H1 (cell line): ENCODE measurements at regions not wholly inside any gene's neighbourhood (a gene's known extent, or its start where the extent isn't known, plus 50 kb on each side); places are given as distances from the start of the nearest gene placed in this dataset.

Experiments used
- CTCF ChIA-PET: fragments of 300-600 bp; sonication (Branson Sonifier 250); formaldehyde crosslinking; loops from one replicate; lab custom pipeline; 2021; ENCODE audit not compliant: partially characterized antibody; lab: Charles Lee
- POLR2A ChIA-PET: fragments of 300-600 bp; sonication (Branson Sonifier 250); formaldehyde crosslinking; loops from one replicate; lab custom pipeline; 2021; ENCODE audit warnings: inconsistent platforms; ENCODE audit not compliant: partially characterized antibody; lab: Charles Lee
- DNase-seq, 2 experiments: peaks; one replicate each; pipeline versions ENCODE4 v3.0.0 to v3.0.0-alpha.2; 2010 to 2022; ENCODE audit warnings: low spot score in 2 of 2, low read depth in 1 of 2, mixed read lengths in 1 of 2
- FAIRE-seq: peaks from 2 replicates; lab custom pipeline; 2011; peaks lifted over from hg19 to GRCh38; lab: Jason Lieb, UNC
- H2AFZ ChIP-seq: 2 replicates; pipeline ENCODE4 v1.8.1; 2012; ENCODE audit warnings: low read length, inconsistent platforms
- H2AK5ac ChIP-seq: 2 replicates; pipeline ENCODE4 v1.6.1; 2013; ENCODE audit warnings: low read depth, low read length
- H2BK120ac ChIP-seq: replicated peaks from 2 replicates; pipeline ENCODE3; 2013; ENCODE audit warnings: low read depth, low read length, inconsistent platforms
- H2BK12ac ChIP-seq: 2 replicates; pipeline ENCODE4 v1.6.1; 2013; ENCODE audit warnings: low read depth, low read length
- H2BK15ac ChIP-seq: 2 replicates; pipeline ENCODE4 v1.6.1; 2013; ENCODE audit warnings: low read length
- H2BK20ac ChIP-seq: 2 replicates; pipeline ENCODE4 v1.6.1; 2013; ENCODE audit warnings: low read length
- H2BK5ac ChIP-seq: 2 replicates; pipeline ENCODE4 v1.6.1; 2013; ENCODE audit warnings: low read depth, low read length
- H3K14ac ChIP-seq: 2 replicates; pipeline ENCODE4 v1.6.1; 2013; ENCODE audit warnings: inconsistent platforms; ENCODE audit not compliant: insufficient read length
- H3K18ac ChIP-seq: 2 replicates; pipeline ENCODE4 v1.6.1; 2013; ENCODE audit warnings: low read length; ENCODE audit errors: extremely low read depth
- H3K23ac ChIP-seq: 2 replicates; pipeline ENCODE4 v1.6.1; 2013; ENCODE audit warnings: inconsistent platforms; ENCODE audit not compliant: insufficient read length
- H3K23me2 ChIP-seq: 2 replicates; pipeline ENCODE4 v1.6.1; 2013; ENCODE audit warnings: low read depth, low read length
- H3K27ac ChIP-seq: 2 replicates; pipeline ENCODE4 v1.6.1; 2011; ENCODE audit warnings: low read depth, low read length, inconsistent platforms
- H3K27me3 ChIP-seq, 4 experiments: replicated peaks in 1 of 4; 1 replicate in 1 of 4; 2 replicates in 3 of 4; pipeline versions ENCODE4 v1.6.1 to v1.8.1; 2011 to 2013; ENCODE audit warnings: low read length in 3 of 4, mild to moderate bottlenecking in 3 of 4, inconsistent platforms in 2 of 4, mixed read lengths in 2 of 4, moderate library complexity in 1 of 4; ENCODE audit not compliant: control insufficient read depth in 3 of 4, insufficient read depth in 3 of 4; ENCODE audit errors: extremely low read depth in 1 of 4
- H3K36me3 ChIP-seq, 4 experiments: 2 replicates each; pipeline versions ENCODE4 v1.6.1 to v1.8.1; 2011 to 2013; ENCODE audit warnings: mild to moderate bottlenecking in 4 of 4, low read length in 3 of 4, moderate library complexity in 2 of 4, control low read depth in 1 of 4, inconsistent platforms in 1 of 4; ENCODE audit not compliant: insufficient read depth in 4 of 4, control insufficient read depth in 2 of 4
- H3K4ac ChIP-seq: replicated peaks from 2 replicates; pipeline ENCODE3; 2013; ENCODE audit warnings: low read length, low read depth, mixed read lengths, inconsistent platforms; ENCODE audit not compliant: insufficient read length
- H3K4me1 ChIP-seq, 4 experiments: replicated peaks in 1 of 4; 1 replicate in 1 of 4; 2 replicates in 3 of 4; pipeline versions ENCODE4 v1.6.1 to v1.8.1; 2011 to 2013; ENCODE audit warnings: low read length in 3 of 4, inconsistent platforms in 2 of 4, mixed read lengths in 1 of 4; ENCODE audit not compliant: insufficient read depth in 4 of 4, control insufficient read depth in 3 of 4
- H3K4me2 ChIP-seq, 2 experiments: 2 replicates each; pipeline versions ENCODE4 v1.6.1 to v1.8.1; 2011 to 2013; ENCODE audit warnings: low read depth in 2 of 2, low read length in 2 of 2, control low read depth in 1 of 2, inconsistent platforms in 1 of 2, mild to moderate bottlenecking in 1 of 2; ENCODE audit not compliant: insufficient read depth in 1 of 2
- H3K4me3 ChIP-seq, 4 experiments: fragments of 200-600, 300-600 bp in 1 of 4; sonication (generic), shearing (Covaris generic), sonication (Bioruptor Twin) in 1 of 4; 2 replicates each; pipeline versions ENCODE4 v1.5.1 to v1.8.1; 2011 to 2016; ENCODE audit warnings: low read length in 4 of 4, low read depth in 3 of 4, control low read depth in 2 of 4, inconsistent platforms in 2 of 4, mild to moderate bottlenecking in 2 of 4, mixed read lengths in 1 of 4, moderate library complexity in 1 of 4; ENCODE audit not compliant: insufficient read depth in 2 of 4; ENCODE audit errors: extremely low read depth in 1 of 4
- H3K56ac ChIP-seq: replicated peaks from 2 replicates; pipeline ENCODE3; 2013; ENCODE audit warnings: low read depth, mild to moderate bottlenecking, mixed read lengths, low read length, inconsistent platforms; ENCODE audit not compliant: insufficient read length
- H3K79me1 ChIP-seq: 2 replicates; pipeline ENCODE4 v1.6.1; 2013; ENCODE audit warnings: low read depth, low read length, control low read depth
- H3K79me2 ChIP-seq, 2 experiments: 2 replicates each; pipeline versions ENCODE4 v1.6.1 to v1.8.1; 2012 to 2013; ENCODE audit warnings: low read length in 2 of 2, mild to moderate bottlenecking in 2 of 2, inconsistent platforms in 1 of 2; ENCODE audit not compliant: insufficient read depth in 2 of 2, control insufficient read depth in 1 of 2
- H3K9ac ChIP-seq, 4 experiments: replicated peaks in 1 of 4; 1 replicate in 1 of 4; 2 replicates in 3 of 4; pipeline versions ENCODE4 v1.6.1 to v1.8.1; 2011 to 2013; ENCODE audit warnings: low read depth in 3 of 4, low read length in 3 of 4, control low read depth in 2 of 4, mild to moderate bottlenecking in 2 of 4, moderate library complexity in 2 of 4, inconsistent platforms in 1 of 4; ENCODE audit errors: extremely low read depth in 1 of 4
- H3K9me3 ChIP-seq, 2 experiments: 2 replicates each; pipeline versions ENCODE4 v1.6.1 to v1.8.1; 2012 to 2013; ENCODE audit warnings: mild to moderate bottlenecking in 2 of 2, moderate library complexity in 2 of 2, control low read depth in 1 of 2, inconsistent platforms in 1 of 2, low read depth in 1 of 2, low read length in 1 of 2, mixed read lengths in 1 of 2; ENCODE audit not compliant: insufficient read depth in 2 of 2
- H4K20me1 ChIP-seq, 2 experiments: replicated peaks in 1 of 2; 2 replicates each; pipeline versions ENCODE3 to v1.8.1; 2011 to 2013; ENCODE audit warnings: inconsistent platforms in 2 of 2, low read length in 2 of 2, mild to moderate bottlenecking in 1 of 2; ENCODE audit not compliant: insufficient read depth in 2 of 2, control insufficient read depth in 1 of 2
- H4K5ac ChIP-seq: 2 replicates; pipeline ENCODE4 v1.6.1; 2013; ENCODE audit warnings: low read length, low read depth, mixed read lengths, inconsistent platforms; ENCODE audit not compliant: insufficient read length
- H4K8ac ChIP-seq: 2 replicates; pipeline ENCODE4 v1.8.0; 2013; ENCODE audit warnings: mild to moderate bottlenecking, moderate library complexity, low read length, inconsistent platforms; ENCODE audit not compliant: insufficient read depth; ENCODE audit errors: extremely low read depth
- H4K91ac ChIP-seq: replicated peaks from 2 replicates; pipeline ENCODE3; 2013; ENCODE audit warnings: low read length, mixed read lengths, inconsistent platforms; ENCODE audit not compliant: insufficient read length
- BCL11A ChIP-seq, 2 experiments: IDR thresholded peaks; one replicate each; pipeline ENCODE4 v1.6.1; 2011; ENCODE audit warnings: low read depth in 2 of 2, low read length in 2 of 2, mild to moderate bottlenecking in 2 of 2
- KDM5A ChIP-seq: fragments of 200-600 bp; IDR thresholded peaks from 2 replicates; pipeline ENCODE4 v1.7.1; 2012; ENCODE audit warnings: mild to moderate bottlenecking, low read length, inconsistent platforms, mixed read lengths
- PHF8 ChIP-seq: fragments of 200-600 bp; sonication (generic); conservative IDR thresholded peaks from 2 replicates; pipeline ENCODE4 v1.7.1; 2012; ENCODE audit warnings: low read depth, mild to moderate bottlenecking, inconsistent platforms, low read length, moderate library complexity
- RAD21 ChIP-seq, 2 experiments: IDR thresholded peaks in 1 of 2; conservative IDR thresholded peaks in 1 of 2; 2 replicates each; pipeline ENCODE4 v1.6.1; 2011; ENCODE audit warnings: low read depth in 2 of 2, low read length in 2 of 2, improper control_type of control experiment in 1 of 2, inconsistent platforms in 1 of 2, mild to moderate bottlenecking in 1 of 2, moderate library complexity in 1 of 2
- RNF2 ChIP-seq: fragments of 200-900, 300-1000 bp; sonication (generic); IDR thresholded peaks from 2 replicates; pipeline ENCODE4 v1.7.1; 2016; ENCODE audit warnings: borderline replicate concordance, low read depth, mild to moderate bottlenecking, antibody characterized with exemption, low read length; ENCODE audit not compliant: poor library complexity, severe bottlenecking; ENCODE audit errors: missing control alignments
- SAP30 ChIP-seq: fragments of 300-600 bp; sonication (generic); IDR thresholded peaks from 2 replicates; pipeline ENCODE4 v1.7.1; 2012; ENCODE audit warnings: low read length, moderate library complexity, mild to moderate bottlenecking, inconsistent platforms; ENCODE audit not compliant: insufficient read depth, insufficient replicate concordance
- SIX5 ChIP-seq: IDR thresholded peaks from 2 replicates; pipeline ENCODE4 v1.6.1; 2011; ENCODE audit warnings: mild to moderate bottlenecking, low read depth, low read length
- SP1 ChIP-seq: IDR thresholded peaks from 2 replicates; pipeline ENCODE4 v1.6.1; 2011; ENCODE audit warnings: low read depth, low read length
- SRF ChIP-seq: IDR thresholded peaks from 2 replicates; pipeline ENCODE4 v1.6.1; 2011; ENCODE audit warnings: mild to moderate bottlenecking, low read depth, low read length, moderate library complexity
- TAF1 ChIP-seq: IDR thresholded peaks from 2 replicates; pipeline ENCODE4 v1.6.1; 2011; ENCODE audit warnings: mild to moderate bottlenecking, low read depth, low read length
- TCF12 ChIP-seq: IDR thresholded peaks from 2 replicates; pipeline ENCODE4 v1.6.1; 2011; ENCODE audit warnings: low read depth, mild to moderate bottlenecking, low read length
- USF2 ChIP-seq: IDR thresholded peaks from 2 replicates; pipeline ENCODE4 v1.6.1; 2011; ENCODE audit warnings: low read length, improper control_type of control experiment
- WGBS, 2 experiments: shearing (Covaris generic) in 1 of 2; methylation state at CpG; one replicate each; pipeline versions ENCODE4 v1.1.6 to v1.1.7; 2013 to 2015; ENCODE audit warnings: low lambda C conversion rate in 2 of 2, mixed read lengths in 2 of 2, inconsistent platforms in 1 of 2, low coverage in 1 of 2, missing lambda C conversion rate in 1 of 2; ENCODE audit not compliant: insufficient replicate concordance in 2 of 2, insufficient coverage in 1 of 2, insufficient read length in 1 of 2; ENCODE audit errors: extremely low coverage in 1 of 2, missing lambda C conversion rate in 1 of 2; 5-methylcytosine and 5-hydroxymethylcytosine counted together

GRCh38 chr5:23071682-23072081, 218.5 kb upstream of the CDH12 start (continued):
- no peak for TF ChIP-seq TCF12

GRCh38 chr5:23064710-23065109, 211.6 kb upstream of the CDH12 start:
- no peak overlapping the region for H2BK15ac ChIP-seq
- no peaks in the 10 kb centered on the region for H3K79me2 ChIP-seq
- H3K9ac ChIP-seq: no peak overlapping the region
- no peaks in the 10 kb centered on the region for H3K23me2 ChIP-seq
- H4K91ac ChIP-seq: no peak overlapping the region
- H3K27ac ChIP-seq: no peak overlapping the region
- no peak overlapping the region for H3K23ac ChIP-seq
- no peak overlapping the region for H2BK5ac ChIP-seq
- no peaks in the 10 kb centered on the region for H4K20me1 ChIP-seq
- H4K5ac ChIP-seq: no peak overlapping the region
- H3K9me3 ChIP-seq: no peaks in the 10 kb centered on the region
- FAIRE-seq (no peak), DNase-seq (no peak)
- H3K4me3 ChIP-seq: no peak overlapping the region
- no peaks in the 10 kb centered on the region for H3K4me1 ChIP-seq
- no peak overlapping the region for H2BK120ac ChIP-seq
- H2AFZ ChIP-seq: no peak overlapping the region
- ChIA-PET CTCF (interaction anchor here (0.7 kb wide), 1 partner anchor 65 kb away, joined by 3 read pairs; no protein-coding TSS in a partner anchor), POLR2A (no interaction called here)
- H2AK5ac ChIP-seq: no peak overlapping the region
- H3K14ac ChIP-seq: no peak overlapping the region
- no peak overlapping the region for H3K4me2 ChIP-seq
- H3K18ac ChIP-seq: no peak overlapping the region
- H2BK20ac ChIP-seq: no peak overlapping the region
- H3K79me1 ChIP-seq: no peaks in the 10 kb centered on the region
- H2BK12ac ChIP-seq: no peak overlapping the region
- H4K8ac ChIP-seq: no peak overlapping the region
- no peak overlapping the region for H3K56ac ChIP-seq
- H3K4ac ChIP-seq: no peak overlapping the region
- 97% methylated on average over 3 of the region's 3 CpGs; no CpG with 5 or more reads in 1 of the 2 experiments for WGBS, 2 experiments
- H3K27me3 ChIP-seq: no peaks in the 10 kb centered on the region
- H3K36me3 ChIP-seq: no peaks in the 10 kb centered on the region
- TF ChIP-seq PHF8 (no peak), TAF1 (no peak), SP1 (no peak), SIX5 (no peak), SAP30 (no peak), KDM5A (no peak), RAD21 (IDR thresholded peaks at IDR 0.05 in 1 of 2, conservative IDR thresholded peaks at IDR 0.05 in 1 of 2; ENCODE audit: low read depth in 2 of 2, low read length in 2 of 2) (no peak), RNF2 (no peak), BCL11A (IDR thresholded peaks at IDR 0.05; ENCODE audit: low read depth in 2 of 2, low read length in 2 of 2) (no peak), SRF (no peak), USF2 (no peak)
